ENCODE measurements at regions not wholly inside any gene's neighbourhood (a gene's known extent, or its start where the extent isn't known, plus 50 kb on each side); places are given as distances from the start of the nearest gene placed in this dataset.
"Not testable (repeated sequence)": the region's sequence is repeated elsewhere in the genome, so short reads cannot be mapped to it uniquely, and the experiment has no call there.

GRCh38 chr3:66552846-66553245, 52.0 kb upstream of the LRIG1 start:
- FAIRE-seq (no peak), DNase-seq (ENCODE audit: insufficient read length, low spot score) (no peak)

- no peak for FAIRE-seq
- no peak for DNase-seq (ENCODE audit: insufficient read length, low spot score)
Measured at GRCh38 chr3:66553441-66554113, 52.8 kb upstream of the LRIG1 start.

- FAIRE-seq (no peak), DNase-seq (ENCODE audit: insufficient read length, low spot score) (no peak)
Measured at GRCh38 chr3:66554178-66554577, 53.4 kb upstream of the LRIG1 start.

GRCh38 chr3:66555214-66555844, 54.5 kb upstream of the LRIG1 start:
- DNase-seq (ENCODE audit: insufficient read length, low spot score) (no peak), FAIRE-seq (no peak)

- no peak for FAIRE-seq
Measured at GRCh38 chr3:66557170-66557569, 56.3 kb upstream of the LRIG1 start.

GRCh38 chr3:66559924-66560323, 59.1 kb upstream of the LRIG1 start:
- not testable (repeated sequence) for FAIRE-seq; DNase-seq (ENCODE audit: insufficient read length, low spot score)

More at GRCh38 chr3:66557170-66557569, 56.3 kb upstream of the LRIG1 start:
- DNase-seq (ENCODE audit: insufficient read length, low spot score): no peak

GRCh38 chr3:66561367-66561766, 60.5 kb upstream of the LRIG1 start:
- DNase-seq (ENCODE audit: insufficient read length, low spot score) (no peak), FAIRE-seq (no peak)

- DNase-seq (ENCODE audit: insufficient read length, low spot score): no peak
- FAIRE-seq: no peak
Measured at GRCh38 chr3:66565301-66565700, 64.5 kb upstream of the LRIG1 start.

- FAIRE-seq (no peak), DNase-seq (ENCODE audit: insufficient read length, low spot score) (no peak)
Measured at GRCh38 chr3:66567077-66567476, 66.3 kb upstream of the LRIG1 start.

- FAIRE-seq: no peak
- no peak for DNase-seq (ENCODE audit: insufficient read length, low spot score)
Measured at GRCh38 chr3:66572090-66572675, 71.4 kb upstream of the LRIG1 start.

GRCh38 chr3:66572938-66573710, 72.3 kb upstream of the LRIG1 start:
- no peak for FAIRE-seq

GRCh38 chr3:66574091-66574490, 73.3 kb upstream of the LRIG1 start:
- no peak for DNase-seq (ENCODE audit: insufficient read length, low spot score)
- no peak for FAIRE-seq

More at GRCh38 chr3:66572938-66573710, 72.3 kb upstream of the LRIG1 start:
- DNase-seq (ENCODE audit: insufficient read length, low spot score): no peak

GRCh38 chr3:66577426-66578203, 76.8 kb upstream of the LRIG1 start:
- no peak for FAIRE-seq
- DNase-seq (ENCODE audit: insufficient read length, low spot score): no peak

- no peak for FAIRE-seq
Measured at GRCh38 chr3:66581256-66581655, 80.4 kb upstream of the LRIG1 start.

GRCh38 chr3:66582721-66583423, 82.0 kb upstream of the LRIG1 start:
- DNase-seq (ENCODE audit: insufficient read length, low spot score) (no peak), FAIRE-seq (no peak)

More at GRCh38 chr3:66581256-66581655, 80.4 kb upstream of the LRIG1 start:
- DNase-seq (ENCODE audit: insufficient read length, low spot score): no peak

- DNase-seq (ENCODE audit: insufficient read length, low spot score) (no peak), FAIRE-seq (no peak)
Measured at GRCh38 chr3:66583424-66584040, 82.7 kb upstream of the LRIG1 start.

GRCh38 chr3:66585520-66586095, 84.8 kb upstream of the LRIG1 start:
- DNase-seq (ENCODE audit: insufficient read length, low spot score) (no peak), FAIRE-seq (no peak)

GRCh38 chr3:66586853-66587252, 86.0 kb upstream of the LRIG1 start:
- DNase-seq (ENCODE audit: insufficient read length, low spot score) (no peak), FAIRE-seq (no peak)

GRCh38 chr3:66588340-66588847, 87.6 kb upstream of the LRIG1 start:
- FAIRE-seq (peak; percentile 48), DNase-seq (ENCODE audit: insufficient read length, low spot score) (no peak)
